GM21723 (cell line): ENCODE measurements at regions not wholly inside any gene's neighbourhood (a gene's known extent, or its start where the extent isn't known, plus 50 kb on each side); places are given as distances from the start of the nearest gene placed in this dataset.

ENCODE experiments used
- ATAC-seq: cut with Tn5 transposase; IDR thresholded peaks from one replicate; pipeline ENCODE4 v1.9.1; 2021; ENCODE audit warnings: mild to moderate bottlenecking, moderate library complexity; ENCODE audit not compliant: unreplicated experiment

DNA sequence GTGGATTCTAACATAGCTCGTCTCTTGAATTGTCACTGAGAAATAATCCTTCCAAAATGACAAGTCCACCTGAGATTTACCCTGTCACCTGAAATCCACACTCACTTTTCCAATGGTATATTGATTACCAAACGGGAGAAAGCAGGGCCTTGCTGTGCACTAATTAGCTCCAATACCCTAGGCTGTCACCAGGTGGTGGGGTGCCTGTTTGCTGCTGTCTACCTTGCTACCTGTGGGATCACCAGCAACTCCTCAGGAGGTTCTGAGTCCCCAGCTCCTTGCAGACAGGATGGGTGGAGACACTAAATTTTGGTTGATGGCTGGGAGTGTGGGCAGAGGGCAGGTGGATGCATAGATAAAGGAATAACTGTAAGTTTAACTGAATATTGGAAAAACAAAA, 237.2 kb upstream of the ZNF32 start:
- ATAC-seq = no peak

DNA sequence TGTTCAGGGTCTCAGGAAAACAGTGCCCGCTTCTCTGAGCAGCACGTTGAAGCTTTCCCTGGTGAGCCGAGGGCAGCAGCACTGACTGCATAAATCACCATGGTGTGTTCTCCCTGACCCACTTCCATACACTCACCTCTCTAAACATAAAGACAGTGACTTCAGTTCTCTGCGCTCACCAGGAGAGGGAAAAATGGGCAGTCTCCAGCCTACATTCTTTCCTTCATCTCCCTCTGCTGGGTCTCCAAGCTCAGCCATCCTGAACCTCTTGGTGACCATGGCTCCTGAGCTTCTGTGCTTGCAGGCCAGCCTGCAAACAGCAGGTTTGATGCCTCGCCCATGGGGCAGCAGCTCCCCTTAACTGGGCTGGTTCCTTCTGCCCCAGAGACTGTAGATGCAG, 236.6 kb upstream of the ZNF32 start:
- no peak for ATAC-seq

GRCh38 chr10:43884501-43885105, 235.9 kb upstream of the ZNF32 start:
- ATAC-seq = no peak

DNA sequence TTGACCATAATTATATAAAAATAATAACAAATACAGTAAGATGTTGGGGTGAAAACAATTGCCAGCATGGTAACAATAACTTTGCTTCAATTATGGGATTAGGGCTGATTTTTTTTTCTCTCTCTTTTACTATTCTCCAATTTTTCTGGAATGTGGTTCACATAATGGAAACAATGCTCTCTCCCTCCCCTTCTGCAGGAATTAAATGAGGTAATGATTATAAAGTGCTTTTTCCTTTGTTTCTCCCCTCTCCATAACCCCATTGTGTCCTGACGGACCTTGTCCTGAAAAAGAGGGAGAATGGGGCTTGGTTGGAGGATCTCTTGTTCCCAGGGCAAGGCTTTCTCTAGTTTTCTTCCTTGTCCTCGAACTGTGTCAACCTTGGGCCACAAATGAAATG, 234.0 kb upstream of the ZNF32 start:
- ATAC-seq = no peak

GRCh38 chr10:43881657-43882056, 233.0 kb upstream of the ZNF32 start:
- ATAC-seq = no peak

DNA sequence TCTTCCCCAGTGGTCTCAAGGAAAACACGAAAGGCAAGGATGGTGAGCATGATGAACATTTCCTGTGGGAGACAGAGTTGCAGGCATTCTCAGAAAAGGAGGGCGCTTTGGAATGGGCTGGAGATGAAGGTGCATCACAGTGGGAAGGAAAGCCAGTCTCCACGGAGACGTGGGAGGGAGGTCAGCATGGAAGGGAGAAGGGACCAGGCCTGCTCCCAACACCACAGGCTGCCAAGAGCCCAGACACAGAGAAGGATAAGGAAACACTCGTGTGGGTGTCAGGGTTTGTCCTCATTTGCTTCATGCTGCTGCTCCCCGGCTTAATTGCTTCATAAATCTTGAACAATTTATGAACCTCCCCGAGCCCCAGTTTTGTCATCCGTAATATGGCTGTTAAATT, 231.5 kb upstream of the ZNF32 start:
- ATAC-seq = no peak

DNA sequence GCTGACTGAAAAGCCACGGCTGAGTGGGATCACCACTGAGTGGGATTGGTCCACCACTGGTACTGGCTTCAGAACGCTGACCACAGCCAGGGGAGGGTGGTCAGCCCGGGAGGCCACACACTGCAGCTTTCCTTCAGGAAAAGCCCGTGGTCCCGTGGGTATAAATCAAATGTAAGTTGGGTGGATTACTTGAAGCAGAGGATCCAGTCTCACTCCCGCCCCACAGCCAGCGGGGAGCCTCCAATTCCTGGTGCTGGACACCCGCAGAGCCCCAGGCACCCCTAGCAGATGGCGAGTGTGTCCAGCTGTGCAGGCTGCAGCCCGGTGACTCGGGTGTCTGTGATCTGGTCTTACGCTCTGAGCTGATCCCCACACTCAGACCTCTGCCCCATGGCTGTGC, 231.1 kb upstream of the ZNF32 start:
- no peak for ATAC-seq

GRCh38 chr10:43879162-43879561, 230.5 kb upstream of the ZNF32 start:
- ATAC-seq = no peak

DNA sequence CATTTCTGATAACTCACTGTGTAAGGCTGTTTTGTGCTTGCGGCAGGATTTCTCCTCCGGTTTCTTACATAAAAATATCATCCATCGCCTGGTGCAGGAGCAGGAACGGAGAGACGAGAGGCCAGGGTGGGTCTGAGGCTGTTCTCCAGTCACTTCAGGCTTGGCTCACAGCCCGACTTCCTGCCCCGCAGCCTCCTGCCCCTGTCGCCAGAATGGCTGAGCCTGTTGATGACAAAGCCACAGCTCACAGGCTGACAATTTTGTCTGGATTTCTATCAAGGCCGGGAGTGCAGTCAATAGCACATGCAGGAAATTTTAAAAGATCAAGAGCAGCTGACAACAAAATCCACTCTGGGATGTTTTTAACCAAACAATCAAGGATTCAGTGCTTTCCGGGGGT, 229.7 kb upstream of the ZNF32 start:
- ATAC-seq = no peak

DNA sequence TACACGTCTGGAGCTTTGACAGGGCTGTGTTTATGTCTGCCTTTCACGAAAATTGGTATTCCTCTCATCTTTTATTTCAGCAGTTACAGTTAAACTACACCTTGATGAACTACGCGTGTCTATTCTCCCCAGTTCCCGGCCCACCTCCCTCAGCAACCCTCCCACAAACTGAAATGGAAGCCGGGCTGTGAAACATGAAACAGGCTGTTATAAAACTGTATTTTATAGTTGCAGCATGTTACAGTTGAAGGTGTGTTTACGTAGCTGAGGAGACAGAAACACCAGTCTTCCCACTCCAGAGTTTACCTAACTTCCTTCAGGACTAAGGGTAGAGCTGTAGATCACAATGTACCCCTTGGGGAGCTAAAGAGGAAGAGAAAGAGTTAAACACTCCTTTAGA, 228.3 kb upstream of the ZNF32 start:
- no peak for ATAC-seq

DNA sequence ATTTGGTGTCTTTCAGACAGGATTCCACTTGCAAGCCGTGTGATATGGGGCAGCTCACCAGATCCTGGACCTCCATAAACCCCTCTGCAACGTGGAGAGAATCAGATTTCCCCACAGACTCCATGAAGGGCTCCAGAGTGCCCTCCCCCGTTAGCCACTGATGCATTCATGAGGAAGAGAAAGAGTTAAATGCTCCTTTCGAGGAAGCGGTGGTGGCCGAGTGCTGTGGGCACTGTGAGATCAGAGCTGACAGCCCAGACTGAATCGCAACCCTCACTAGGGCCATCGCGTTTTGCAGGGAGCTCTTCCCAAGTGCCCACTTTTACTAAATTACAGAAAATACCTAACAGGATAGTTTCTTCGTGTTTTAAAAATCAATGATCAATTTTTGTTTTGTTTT, 226.3 kb upstream of the ZNF32 start:
- no peak for ATAC-seq

- ATAC-seq = no peak
These were observed 225.0 kb upstream of the ZNF32 start for GRCh38 chr10:43873717-43874116.

DNA sequence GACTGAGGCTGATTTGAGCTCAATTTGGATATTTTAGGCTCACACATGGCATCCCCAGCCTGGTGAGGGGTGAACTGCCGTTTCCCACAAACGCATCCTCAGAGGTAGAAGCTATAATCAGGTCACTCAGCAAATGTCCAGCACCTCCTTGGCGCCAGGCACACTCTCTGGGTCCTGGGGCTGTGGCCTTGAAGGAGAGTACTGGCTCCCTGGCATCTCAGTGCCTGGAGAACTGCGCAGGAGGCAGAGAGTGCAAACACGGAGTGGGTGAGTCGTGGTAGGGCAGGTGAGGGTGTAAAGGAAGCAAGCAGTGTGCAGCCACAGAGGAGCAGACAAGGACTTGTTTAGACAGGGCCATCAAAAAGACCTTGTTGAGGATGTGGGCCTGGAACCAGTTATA, 224.0 kb upstream of the ZNF32 start:
- no peak for ATAC-seq

GRCh38 chr10:43871545-43871944, 222.9 kb upstream of the ZNF32 start:
- no peak for ATAC-seq

GRCh38 chr10:43870968-43871439, 222.3 kb upstream of the ZNF32 start:
- no peak for ATAC-seq

DNA sequence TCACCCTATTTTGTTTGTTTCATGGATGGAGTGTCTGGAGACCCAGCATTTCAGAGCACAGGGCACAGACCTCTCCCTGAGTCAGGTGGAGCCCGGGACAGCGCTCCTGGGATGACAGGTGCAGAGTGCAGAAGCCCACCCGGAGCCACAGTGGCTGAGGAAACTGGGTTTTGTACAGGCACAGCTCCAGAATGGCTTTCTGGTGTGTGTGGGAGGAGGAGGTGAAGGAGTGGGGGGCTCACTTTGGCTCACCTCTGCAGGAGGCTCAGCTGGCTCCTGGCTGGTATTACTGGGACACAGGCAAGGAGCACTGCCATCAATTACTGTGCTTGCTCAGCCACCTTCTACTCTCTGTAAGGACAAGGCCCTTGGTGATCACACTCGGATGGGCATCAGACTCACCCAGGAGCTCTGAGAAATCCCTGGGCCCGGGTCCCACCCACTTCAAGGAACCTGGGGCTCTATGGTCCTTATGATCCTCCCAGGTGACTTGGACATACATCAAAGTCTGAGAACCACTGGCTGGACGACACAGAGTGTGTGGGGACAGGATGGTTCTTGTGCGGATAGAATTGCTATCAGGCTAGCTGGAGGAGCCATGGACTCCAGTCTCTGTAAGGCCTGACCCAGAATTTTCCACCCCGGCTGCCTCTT, 221.1 kb upstream of the ZNF32 start:
- no peak for ATAC-seq

DNA sequence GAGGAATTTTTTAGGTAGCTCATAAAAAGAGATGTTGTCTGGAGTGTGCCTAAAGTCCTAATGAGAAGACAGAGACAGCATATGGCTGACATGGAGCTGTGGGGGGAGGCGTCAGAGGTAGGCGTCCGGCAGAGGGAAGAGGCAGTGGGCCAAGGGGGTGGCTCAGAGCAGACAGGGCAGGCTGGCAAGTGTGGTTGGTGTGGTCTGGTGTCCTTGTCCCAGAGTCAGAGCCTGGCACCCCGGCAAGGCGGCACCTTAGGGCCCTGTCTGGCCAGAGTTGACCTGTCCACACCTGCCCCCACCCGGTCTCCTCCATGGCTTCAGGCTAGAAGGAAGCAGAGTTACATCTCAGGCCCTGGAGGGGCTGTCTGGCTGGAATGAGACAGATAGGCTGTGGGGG, 220.3 kb upstream of the ZNF32 start:
- ATAC-seq = no peak

DNA sequence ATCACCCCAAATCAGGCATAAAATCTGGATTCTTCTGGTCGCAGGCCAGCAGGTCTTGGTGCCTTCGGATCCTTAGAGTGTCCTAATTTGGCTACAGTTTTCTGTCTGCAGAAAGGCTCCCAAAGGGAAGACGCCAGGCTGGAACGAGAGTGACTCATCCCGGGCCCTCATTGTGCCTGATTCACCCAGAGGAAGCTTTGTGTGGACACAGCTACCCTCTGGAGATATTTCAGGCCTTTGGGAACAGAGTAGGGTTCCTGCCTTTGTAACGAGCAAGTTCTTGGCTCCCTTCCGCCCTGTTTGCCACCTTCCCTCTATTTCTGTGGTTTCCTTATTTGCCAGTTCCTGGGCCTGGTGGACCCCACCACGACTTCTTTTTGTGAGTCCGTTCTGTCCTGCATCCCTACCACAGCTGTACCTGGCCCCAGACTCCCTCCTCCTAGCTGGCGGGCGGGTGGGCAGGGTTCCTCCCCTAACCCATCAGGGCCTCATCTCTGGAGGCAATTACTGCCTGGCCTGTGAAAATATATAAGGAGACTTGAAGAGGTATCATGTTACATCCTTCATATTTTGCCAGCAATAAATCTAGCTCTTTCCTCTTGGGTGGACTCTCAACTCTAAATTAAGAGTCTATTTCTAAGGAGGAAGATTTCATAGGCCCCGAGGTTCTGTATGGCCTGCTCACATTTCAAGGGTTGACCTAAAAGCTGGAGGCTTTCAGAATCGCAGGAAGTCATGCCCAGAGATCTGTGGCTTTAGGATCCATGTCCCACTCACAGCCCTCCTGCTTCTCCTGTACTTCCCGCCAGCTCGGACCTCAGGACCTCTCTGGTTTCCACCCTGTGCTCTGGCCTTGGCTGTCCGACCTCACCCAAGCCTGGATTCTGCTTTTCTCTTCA, 219.2 kb upstream of the ZNF32 start:
- ATAC-seq = no peak

DNA sequence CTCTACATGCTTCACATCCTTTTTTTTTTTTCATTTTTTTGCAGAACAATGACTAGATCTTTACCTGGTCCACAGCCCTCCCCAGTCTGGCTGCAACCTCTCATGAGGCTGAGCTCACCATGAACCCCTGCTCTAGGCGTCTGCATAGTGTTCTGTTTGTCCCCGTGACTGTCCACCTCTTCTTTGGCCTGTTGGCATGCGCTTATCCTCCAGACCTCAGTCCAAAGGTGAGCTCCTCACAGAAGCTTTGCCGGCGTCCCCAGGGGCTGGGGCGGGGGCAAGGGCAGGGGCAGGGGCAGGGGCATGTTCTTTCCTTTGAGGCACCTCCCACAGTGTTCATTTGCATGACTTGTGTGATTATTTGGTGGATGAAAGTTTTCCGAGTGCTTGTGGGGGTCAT, 218.4 kb upstream of the ZNF32 start:
- no peak for ATAC-seq

GRCh38 chr10:43866712-43867111, 218.0 kb upstream of the ZNF32 start:
- no peak for ATAC-seq

GRCh38 chr10:43865265-43866135, 216.8 kb upstream of the ZNF32 start:
- no peak for ATAC-seq
